A673 (cell line): ENCODE measurements at regions not wholly inside any gene's neighbourhood (a gene's known extent, or its start where the extent isn't known, plus 50 kb on each side); places are given as distances from the start of the nearest gene placed in this dataset.

Experiments used
- BruUV-seq: library from RNA; stranded (reverse); fragments of 400-500 nt; replicated peaks from 2 replicates; lab custom pipeline; 2021; lab: Mats Ljungman, UMichigan
- CTCF ChIA-PET: fragments of 300-600 bp; sonication (Branson Sonifier 250); formaldehyde crosslinking; loops from one replicate; lab custom pipeline; 2022; ENCODE audit warnings: antibody characterized with exemption; lab: Charles Lee
- POLR2A ChIA-PET: fragments of 300-600 bp; sonication (Branson Sonifier 250); formaldehyde crosslinking; loops from one replicate; lab custom pipeline; 2022; ENCODE audit warnings: antibody characterized with exemption; ENCODE audit not compliant: low non-redundant PET; lab: Charles Lee
- DNase-seq: peaks from one replicate; pipeline ENCODE4 v3.0.0-alpha.2; 2015; ENCODE audit warnings: low spot score
- H3K27ac ChIP-seq: fragments of 200-600 bp; sonication (generic); 2 replicates; pipeline ENCODE4 v1.5.1; 2016; ENCODE audit warnings: mixed run types, low read depth, mild to moderate bottlenecking, mixed read lengths, antibody characterized with exemption, low read length; ENCODE audit not compliant: poor library complexity, severe bottlenecking
- H3K27me3 ChIP-seq: fragments of 200-600 bp; sonication (generic); replicated peaks from 2 replicates; pipeline ENCODE4 v1.6.1; 2017; ENCODE audit warnings: mixed run types, low read depth, mild to moderate bottlenecking, mixed read lengths, antibody characterized with exemption, low read length; ENCODE audit not compliant: insufficient read depth, poor library complexity
- H3K36me3 ChIP-seq: fragments of 200-600 bp; sonication (generic); 2 replicates; pipeline ENCODE4 v1.6.1; 2016; ENCODE audit warnings: mixed run types, mild to moderate bottlenecking, mixed read lengths, antibody characterized with exemption, low read length; ENCODE audit not compliant: insufficient read depth, poor library complexity, severe bottlenecking
- H3K4me1 ChIP-seq: fragments of 200-600 bp; sonication (generic); 2 replicates; pipeline ENCODE4 v1.6.1; 2017; ENCODE audit warnings: mixed run types, mild to moderate bottlenecking, mixed read lengths, antibody characterized with exemption, low read length; ENCODE audit not compliant: insufficient read depth, poor library complexity, severe bottlenecking
- H3K4me3 ChIP-seq: fragments of 200-600 bp; sonication (generic); 2 replicates; pipeline ENCODE4 v1.5.1; 2016; ENCODE audit warnings: low read depth, mixed run types, mild to moderate bottlenecking, mixed read lengths, low read length; ENCODE audit not compliant: poor library complexity, severe bottlenecking
- H3K9me3 ChIP-seq: fragments of 200-600 bp; sonication (generic); 2 replicates; pipeline ENCODE4 v1.6.1; 2016; ENCODE audit warnings: mixed run types, low read depth, mild to moderate bottlenecking, mixed read lengths, antibody characterized with exemption, low read length; ENCODE audit not compliant: poor library complexity, severe bottlenecking
- EZH2 ChIP-seq: fragments of 200-600 bp; sonication (generic); IDR thresholded peaks from 2 replicates; pipeline ENCODE4 v1.6.1; 2017; ENCODE audit warnings: borderline replicate concordance, low read depth, mild to moderate bottlenecking, mixed read lengths, antibody characterized with exemption, low read length; ENCODE audit not compliant: poor library complexity, severe bottlenecking
- intact Hi-C: fragments of 100-400 bp; cut with micrococcal nuclease; formaldehyde crosslinking; loops from one replicate; pipeline ENCODE4 v1.10.0; 2022; ENCODE audit not compliant: unreplicated experiment
- TF ChIP-seq, protein P1 (sequence below): fragments of 300-800, 200-600 bp; sonication (generic); conservative IDR thresholded peaks from 2 replicates; pipeline ENCODE4 v1.5.1; 2017; ENCODE audit warnings: low read depth, mild to moderate bottlenecking, antibody characterized with exemption, low read length, moderate library complexity, mixed read lengths

DNA sequence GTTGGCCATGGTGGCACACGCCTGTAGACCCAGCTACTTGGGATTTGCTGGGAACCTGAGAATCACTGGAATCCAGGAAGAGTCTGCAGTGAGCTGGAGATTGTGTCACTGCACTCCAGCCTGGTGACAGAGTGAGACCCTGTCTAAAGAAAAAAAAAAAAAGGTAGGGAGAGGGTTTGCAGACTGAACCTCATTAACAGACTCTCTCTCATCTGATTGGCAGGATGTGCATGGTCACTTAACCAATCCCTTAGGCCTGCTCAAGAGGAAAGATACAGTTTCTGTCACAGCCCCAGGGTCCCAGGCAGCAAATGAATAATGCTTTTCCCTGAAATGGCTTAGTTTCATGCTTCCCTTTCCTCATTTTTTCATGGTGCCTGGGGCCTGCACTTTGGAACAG lies 160.5 kb upstream of the KCNJ16 start:
- ChIA-PET POLR2A (no interaction called here), CTCF (no interaction called here)
- Histone ChIP-seq H3K27me3 (no peaks in the 10 kb centered on the region), H3K27ac (no peak overlapping the region), H3K9me3 (no peaks in the 10 kb centered on the region), H3K36me3 (no peaks in the 10 kb centered on the region), H3K4me1 (no peaks in the 10 kb centered on the region), H3K4me3 (no peak overlapping the region)
- intact Hi-C loops = no loop called here
- TF ChIP-seq, protein P1, sequence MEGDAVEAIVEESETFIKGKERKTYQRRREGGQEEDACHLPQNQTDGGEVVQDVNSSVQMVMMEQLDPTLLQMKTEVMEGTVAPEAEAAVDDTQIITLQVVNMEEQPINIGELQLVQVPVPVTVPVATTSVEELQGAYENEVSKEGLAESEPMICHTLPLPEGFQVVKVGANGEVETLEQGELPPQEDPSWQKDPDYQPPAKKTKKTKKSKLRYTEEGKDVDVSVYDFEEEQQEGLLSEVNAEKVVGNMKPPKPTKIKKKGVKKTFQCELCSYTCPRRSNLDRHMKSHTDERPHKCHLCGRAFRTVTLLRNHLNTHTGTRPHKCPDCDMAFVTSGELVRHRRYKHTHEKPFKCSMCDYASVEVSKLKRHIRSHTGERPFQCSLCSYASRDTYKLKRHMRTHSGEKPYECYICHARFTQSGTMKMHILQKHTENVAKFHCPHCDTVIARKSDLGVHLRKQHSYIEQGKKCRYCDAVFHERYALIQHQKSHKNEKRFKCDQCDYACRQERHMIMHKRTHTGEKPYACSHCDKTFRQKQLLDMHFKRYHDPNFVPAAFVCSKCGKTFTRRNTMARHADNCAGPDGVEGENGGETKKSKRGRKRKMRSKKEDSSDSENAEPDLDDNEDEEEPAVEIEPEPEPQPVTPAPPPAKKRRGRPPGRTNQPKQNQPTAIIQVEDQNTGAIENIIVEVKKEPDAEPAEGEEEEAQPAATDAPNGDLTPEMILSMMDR = no peak
- no peak for TF ChIP-seq EZH2
- BruUV-seq = no TSS peak
- DNase-seq = no peak

DNA sequence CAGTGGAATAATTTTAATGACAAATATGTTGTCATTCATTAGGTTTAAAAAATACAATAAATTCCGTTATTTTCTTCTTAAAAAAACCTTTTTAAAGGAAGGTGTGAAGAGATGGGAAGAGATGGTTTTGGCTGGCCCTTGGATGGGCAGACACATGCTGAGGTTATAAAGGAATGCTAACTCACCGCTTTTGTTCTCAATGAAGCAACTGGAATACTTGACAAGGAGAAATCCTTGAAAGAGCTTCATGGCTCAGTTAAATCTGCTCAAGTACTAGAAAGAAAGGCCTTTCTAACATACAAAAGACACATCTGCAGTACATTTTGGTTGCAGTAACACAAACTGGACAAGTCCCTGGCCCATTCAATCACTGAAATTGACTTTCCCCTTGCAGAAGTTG lies 158.3 kb upstream of the KCNJ16 start:
- H3K4me3 ChIP-seq = no peak overlapping the region
- BruUV-seq = no TSS peak
- no peaks in the 10 kb centered on the region for H3K4me1 ChIP-seq
- ChIA-PET POLR2A (no interaction called here), CTCF (no interaction called here)
- no peak overlapping the region for H3K27ac ChIP-seq
- no peak for TF ChIP-seq EZH2
- TF ChIP-seq, protein P1 = no peak
- DNase-seq = no peak
- no peaks in the 10 kb centered on the region for H3K9me3 ChIP-seq
- no peaks in the 10 kb centered on the region for H3K27me3 ChIP-seq
- intact Hi-C loops = no loop called here
- no peaks in the 10 kb centered on the region for H3K36me3 ChIP-seq

DNA sequence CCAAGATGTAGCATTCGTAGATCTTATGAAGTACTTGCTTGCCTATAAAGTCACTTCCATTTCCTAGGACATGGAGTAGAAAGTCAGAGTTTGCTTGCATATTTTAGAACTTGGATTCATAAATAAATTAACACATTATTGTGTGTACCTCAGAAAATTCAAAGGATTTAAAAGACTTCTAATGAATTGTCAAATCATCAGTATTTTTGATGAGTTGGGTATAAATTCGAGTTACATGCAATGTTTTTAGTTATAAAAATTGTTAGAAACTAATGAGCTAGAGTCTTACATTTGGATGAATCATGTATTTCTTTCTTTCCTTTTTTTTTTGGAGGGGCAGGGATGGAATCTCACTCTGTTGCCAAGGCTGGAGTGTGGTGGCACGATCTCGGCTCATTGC lies 156.9 kb upstream of the KCNJ16 start:
- DNase-seq = no peak
- no peaks in the 10 kb centered on the region for H3K36me3 ChIP-seq
- ChIA-PET CTCF (no interaction called here), POLR2A (no interaction called here)
- intact Hi-C loops = no loop called here
- H3K4me1 ChIP-seq = no peaks in the 10 kb centered on the region
- TF ChIP-seq, protein P1 = no peak
- TF ChIP-seq EZH2 = no peak
- no peaks in the 10 kb centered on the region for H3K27me3 ChIP-seq
- H3K9me3 ChIP-seq = no peaks in the 10 kb centered on the region
- BruUV-seq = no TSS peak
- no peak overlapping the region for H3K27ac ChIP-seq
- no peak overlapping the region for H3K4me3 ChIP-seq
